NCI-H510A (cell line): ENCODE measurements at regions not wholly inside any gene's neighbourhood (a gene's known extent, or its start where the extent isn't known, plus 50 kb on each side); places are given as distances from the start of the nearest gene placed in this dataset.

Experiments used
- DNase-seq: peaks from one replicate; lab custom pipeline; 2025; lab: John Stamatoyannopoulos, UW

- no peak for DNase-seq
Observed at GRCh38 chr20:11212902-11213301, 539.1 kb upstream of the JAG1 start.

GRCh38 chr20:11214256-11214840, 540.5 kb upstream of the JAG1 start:
- DNase-seq: no peak

GRCh38 chr20:11216451-11217314, 542.9 kb upstream of the JAG1 start:
- no peak for DNase-seq

- DNase-seq: no peak
Observed at GRCh38 chr20:11217326-11218172, 543.8 kb upstream of the JAG1 start.

- no peak for DNase-seq
Observed at GRCh38 chr20:11218173-11218680, 544.4 kb upstream of the JAG1 start.

GRCh38 chr20:11219192-11219591, 545.4 kb upstream of the JAG1 start:
- no peak for DNase-seq

GRCh38 chr20:11221046-11221445, 547.2 kb upstream of the JAG1 start:
- DNase-seq: no peak

- DNase-seq: no peak
Observed at GRCh38 chr20:11222243-11222642, 548.4 kb upstream of the JAG1 start.

- no peak for DNase-seq
Observed at GRCh38 chr20:11227602-11228001, 553.8 kb upstream of the JAG1 start.

- no peak for DNase-seq
Observed at GRCh38 chr20:11229772-11230171, 556.0 kb upstream of the JAG1 start.

GRCh38 chr20:11230999-11231398, 557.2 kb upstream of the JAG1 start:
- DNase-seq: no peak

GRCh38 chr20:11231742-11232648, 558.2 kb upstream of the JAG1 start:
- no peak for DNase-seq

- DNase-seq: no peak
Observed at GRCh38 chr20:11232896-11233295, 559.1 kb upstream of the JAG1 start.

- DNase-seq: no peak
Observed at GRCh38 chr20:11234181-11234580, 560.4 kb upstream of the JAG1 start.

- no peak for DNase-seq
Observed at GRCh38 chr20:11234608-11235007, 560.8 kb upstream of the JAG1 start.

GRCh38 chr20:11235058-11235457, 561.3 kb upstream of the JAG1 start:
- DNase-seq: no peak

- DNase-seq: no peak
Observed at GRCh38 chr20:11242320-11242719, 568.5 kb upstream of the JAG1 start.

- no peak for DNase-seq
Observed at GRCh38 chr20:11245431-11245830, 571.6 kb upstream of the JAG1 start.

GRCh38 chr20:11246251-11246775, 572.5 kb upstream of the JAG1 start:
- DNase-seq: no peak

- no peak for DNase-seq
Observed at GRCh38 chr20:11247046-11248010, 573.5 kb upstream of the JAG1 start.
